ENCODE measurements at regions not wholly inside any gene's neighbourhood (a gene's known extent, or its start where the extent isn't known, plus 50 kb on each side); places are given as distances from the start of the nearest gene placed in this dataset.
"Not testable (repeated sequence)": the region's sequence is repeated elsewhere in the genome, so short reads cannot be mapped to it uniquely, and the experiment has no call there.

- DNase-seq, result no peak
- Mint-ChIP-seq H3K9me3 (no peaks in the 10 kb centered on the region), H3K4me1 (peaks cover 0 to 3% (median under 1%) of the 10 kb centered on the region in 4 donors), H3K4me3 (no peak overlapping the region), H3K36me3 (no peaks in the 10 kb centered on the region), H3K27ac (no peak overlapping the region), H3K27me3 (peaks cover 0 to 7% (median 3%) of the 10 kb centered on the region in 5 donors)
- POLR2A ChIA-PET, result no interaction called here
- no peak for ATAC-seq
These were observed 68.2 kb downstream of the LHX9 start for GRCh38 chr1:197985351-197985750.

DNA sequence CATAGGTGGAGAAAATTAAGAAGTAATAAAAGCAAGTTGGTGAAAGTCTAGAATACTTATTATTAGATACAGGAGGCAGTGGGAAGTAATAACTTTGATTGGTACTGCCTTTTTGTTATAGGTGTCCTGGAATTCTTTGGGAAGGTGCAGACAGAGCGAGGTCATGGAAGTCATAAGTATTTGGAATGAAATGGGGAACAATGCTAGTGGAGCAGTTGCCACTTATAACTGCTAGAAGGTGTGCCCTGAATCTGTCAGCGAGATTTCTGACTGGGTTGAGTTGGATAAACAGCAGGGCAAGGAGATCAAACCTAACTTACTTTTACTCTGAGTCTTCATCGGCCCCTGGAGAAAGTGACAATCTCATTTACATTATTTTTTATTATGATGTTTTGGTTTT, 69.6 kb downstream of the LHX9 start:
- ATAC-seq (no peak), DNase-seq (no peak)
- Mint-ChIP-seq H3K27me3 (peaks cover 0 to 3% (median 0%) of the 10 kb centered on the region in 5 donors), H3K4me1 (peaks cover 0 to 3% (median 0%) of the 10 kb centered on the region in 4 donors), H3K27ac (no peak overlapping the region), H3K9me3 (no peaks in the 10 kb centered on the region), H3K4me3 (no peak overlapping the region), H3K36me3 (no peaks in the 10 kb centered on the region)
- POLR2A ChIA-PET, result no interaction called here

GRCh38 chr1:197987294-197987693, 70.1 kb downstream of the LHX9 start:
- POLR2A ChIA-PET, result no interaction called here
- H3K4me3 Mint-ChIP-seq, result no peak overlapping the region
- H3K36me3 Mint-ChIP-seq, result no peaks in the 10 kb centered on the region
- peaks cover 0 to 3% (median 0%) of the 10 kb centered on the region in 4 donors for H3K4me1 Mint-ChIP-seq
- H3K9me3 Mint-ChIP-seq, result no peaks in the 10 kb centered on the region
- no peak for ATAC-seq
- H3K27me3 Mint-ChIP-seq, result peaks cover 0 to 3% (median 0%) of the 10 kb centered on the region in 5 donors
- H3K27ac Mint-ChIP-seq, result no peak overlapping the region
- DNase-seq, result no peak

DNA sequence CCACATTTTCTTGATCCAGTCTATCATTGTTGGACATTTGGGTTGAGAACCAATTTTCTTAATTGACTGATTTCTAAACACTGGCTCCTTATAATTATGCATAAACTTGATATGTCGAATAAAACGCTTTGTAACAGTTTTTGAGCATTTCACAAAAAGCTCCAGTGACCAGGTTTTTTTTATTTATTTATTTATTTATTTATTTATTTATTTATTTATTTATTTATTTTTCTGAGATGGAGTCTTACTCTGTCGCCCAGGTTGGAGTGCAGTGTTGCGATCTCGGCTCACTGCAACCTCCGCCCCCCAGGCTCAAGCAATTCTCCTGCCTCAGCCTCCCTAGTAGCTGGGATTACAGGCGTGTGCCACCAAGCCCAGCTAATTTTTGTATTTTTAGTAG, 71.4 kb downstream of the LHX9 start:
- ATAC-seq, H3K27ac Mint-ChIP-seq, H3K9me3 Mint-ChIP-seq, H3K4me3 Mint-ChIP-seq, POLR2A ChIA-PET, H3K27me3 Mint-ChIP-seq, H3K36me3 Mint-ChIP-seq, DNase-seq, H3K4me1 Mint-ChIP-seq: not testable (repeated sequence)

- Mint-ChIP-seq H3K27me3 (peaks cover 0 to 1% (median 0%) of the 10 kb centered on the region in 5 donors), H3K36me3 (no peaks in the 10 kb centered on the region), H3K9me3 (no peaks in the 10 kb centered on the region), H3K27ac (peak overlapping the region in 1 of 10 donors; percentile 46), H3K4me1 (peaks cover 0 to 3% (median 0%) of the 10 kb centered on the region in 4 donors), H3K4me3 (no peak overlapping the region)
- ATAC-seq, result no peak
- DNase-seq, result no peak
- POLR2A ChIA-PET, result no interaction called here
These were observed 71.9 kb downstream of the LHX9 start for GRCh38 chr1:197989058-197989457.

DNA sequence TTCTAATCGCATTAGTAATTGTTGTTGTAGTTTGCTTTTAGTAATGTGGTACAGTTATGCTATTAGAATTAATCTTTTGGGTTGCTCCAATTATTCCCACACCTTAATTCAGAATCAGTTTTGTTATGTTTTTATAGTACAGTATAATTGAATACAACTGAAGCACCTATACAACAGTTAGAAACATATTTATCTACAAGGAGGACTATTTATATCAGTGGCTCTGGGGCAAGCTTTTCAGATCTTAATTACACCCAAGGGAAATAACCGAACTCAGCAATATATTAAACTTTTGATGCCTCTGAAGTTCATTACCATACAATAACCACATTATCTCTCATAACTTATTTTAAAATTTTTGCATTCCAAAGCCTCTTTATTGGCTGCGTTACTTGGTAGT, 74.4 kb downstream of the LHX9 start:
- POLR2A ChIA-PET, result no interaction called here
- Mint-ChIP-seq H3K4me1 (peaks cover 0 to 3% (median 0%) of the 10 kb centered on the region in 4 donors), H3K27me3 (peaks cover 0 to 4% (median 3%) of the 10 kb centered on the region in 5 donors), H3K36me3 (no peaks in the 10 kb centered on the region), H3K4me3 (no peak overlapping the region), H3K27ac (no peak overlapping the region), H3K9me3 (no peaks in the 10 kb centered on the region)
- ATAC-seq (no peak), DNase-seq (no peak)

- Mint-ChIP-seq H3K4me1 (no peaks in the 10 kb centered on the region), H3K4me3 (no peak overlapping the region)
- POLR2A ChIA-PET, result no interaction called here
These were observed 77.8 kb downstream of the LHX9 start for GRCh38 chr1:197994907-197995407.

DNA sequence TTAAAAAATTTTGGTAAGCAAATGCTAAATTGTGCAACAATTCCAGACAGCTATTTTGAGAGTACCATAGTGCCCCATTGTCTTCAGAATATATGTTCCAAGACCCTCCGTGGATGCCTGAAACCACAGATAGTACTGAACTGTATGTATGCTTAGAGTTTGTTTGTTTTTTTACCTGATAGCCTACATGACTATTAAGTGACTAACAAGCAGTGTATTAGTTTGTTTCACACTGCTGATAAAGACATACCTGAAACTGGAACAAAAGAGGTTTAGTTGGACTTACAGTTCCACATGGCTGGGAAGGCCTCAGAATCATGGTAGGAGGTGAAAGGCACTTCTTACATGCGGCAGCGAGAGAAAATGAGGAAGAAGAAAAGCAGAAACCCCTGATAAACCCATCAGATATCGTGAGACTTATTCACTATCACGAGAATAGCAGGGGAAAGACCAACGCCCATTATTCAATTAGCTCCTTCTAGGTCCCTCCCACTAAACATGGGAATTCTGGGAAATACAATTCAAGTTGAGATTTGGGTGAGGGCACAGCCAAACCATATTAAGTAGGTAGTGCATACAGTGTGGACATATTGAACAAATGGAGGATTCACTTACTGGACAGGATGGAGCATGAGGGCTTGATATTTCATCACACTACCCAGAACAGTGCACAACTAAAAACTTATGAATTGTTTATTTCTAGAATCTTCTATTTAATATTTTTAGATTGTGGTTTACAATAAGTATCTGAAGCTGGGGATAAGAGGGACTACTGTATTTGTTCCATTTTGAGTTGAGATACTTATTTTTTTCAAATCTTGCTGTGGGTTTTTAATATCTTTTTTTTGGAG, 78.5 kb downstream of the LHX9 start:
- Mint-ChIP-seq H3K36me3 (no peaks in the 10 kb centered on the region), H3K9me3 (no peaks in the 10 kb centered on the region), H3K27ac (no peak overlapping the region), H3K27me3 (peaks cover 0 to 4% (median 3%) of the 10 kb centered on the region in 5 donors), H3K4me3 (no peak overlapping the region), H3K4me1 (no peaks in the 10 kb centered on the region)
- POLR2A ChIA-PET, result no interaction called here
- DNase-seq (no peak), ATAC-seq (no peak)

More at GRCh38 chr1:197994907-197995407, 77.8 kb downstream of the LHX9 start:
- Mint-ChIP-seq H3K36me3 (no peaks in the 10 kb centered on the region), H3K27me3 (peaks cover 0 to 4% (median 3%) of the 10 kb centered on the region in 5 donors), H3K27ac (no peak overlapping the region), H3K9me3 (no peaks in the 10 kb centered on the region)
- no peak for ATAC-seq
- no peak for DNase-seq

DNA sequence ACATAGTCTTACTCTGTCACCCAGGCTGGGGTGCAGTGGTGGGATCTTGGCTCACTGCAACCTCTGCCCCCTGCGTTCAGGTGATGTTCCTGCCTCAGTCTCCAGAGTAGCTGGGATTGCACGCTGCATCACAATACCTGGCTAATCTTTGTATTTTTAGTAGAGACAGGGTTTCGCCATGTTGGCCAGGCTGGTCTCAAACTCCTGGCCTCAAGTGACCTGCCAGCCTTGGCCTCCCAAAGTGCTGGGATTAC, 79.0 kb downstream of the LHX9 start:
- POLR2A ChIA-PET, result not testable (repeated sequence)

GRCh38 chr1:197998110-197998509, 80.9 kb downstream of the LHX9 start:
- DNase-seq (no peak), ATAC-seq (no peak)
- Mint-ChIP-seq H3K4me3 (no peak overlapping the region), H3K36me3 (no peaks in the 10 kb centered on the region), H3K27ac (no peak overlapping the region), H3K9me3 (no peaks in the 10 kb centered on the region), H3K4me1 (no peaks in the 10 kb centered on the region), H3K27me3 (peaks cover 0 to 4% (median 3%) of the 10 kb centered on the region in 5 donors)
- POLR2A ChIA-PET, result no interaction called here

More for the DNA sequence above, 79.0 kb downstream of the LHX9 start:
- not testable (repeated sequence) for H3K9me3 Mint-ChIP-seq, H3K27me3 Mint-ChIP-seq, H3K4me3 Mint-ChIP-seq, ATAC-seq, H3K4me1 Mint-ChIP-seq, DNase-seq, H3K36me3 Mint-ChIP-seq, H3K27ac Mint-ChIP-seq

GRCh38 chr1:198001776-198002408, 84.7 kb downstream of the LHX9 start:
- no peaks in the 10 kb centered on the region for H3K4me1 Mint-ChIP-seq
- H3K27ac Mint-ChIP-seq, result no peak overlapping the region
- DNase-seq (no peak), ATAC-seq (no peak)
- POLR2A ChIA-PET, result no interaction called here
- H3K36me3 Mint-ChIP-seq, result no peaks in the 10 kb centered on the region
- peaks cover 0 to 2% (median 0%) of the 10 kb centered on the region in 5 donors for H3K27me3 Mint-ChIP-seq
- H3K9me3 Mint-ChIP-seq, result no peaks in the 10 kb centered on the region
- no peak overlapping the region for H3K4me3 Mint-ChIP-seq

DNA sequence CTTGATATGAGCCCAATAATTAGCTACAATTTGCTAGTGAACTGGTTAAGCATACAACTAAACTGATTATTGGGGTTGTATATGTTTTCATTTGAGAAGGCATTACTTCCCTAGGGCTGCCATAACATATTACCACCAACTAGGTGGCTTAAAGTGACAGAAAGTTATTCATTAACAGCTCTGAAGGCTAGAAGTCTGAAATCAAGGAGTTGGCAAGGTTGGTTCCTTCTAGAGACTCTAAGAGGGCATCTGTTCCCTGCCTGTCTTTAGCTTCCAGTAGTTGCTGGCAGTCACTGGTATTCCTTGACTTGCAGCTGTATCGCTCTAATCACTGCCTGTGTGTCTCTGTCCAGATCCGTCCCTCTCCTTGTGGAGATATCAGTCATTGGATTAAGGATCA, 86.3 kb downstream of the LHX9 start:
- DNase-seq (no peak), ATAC-seq (no peak)
- peaks cover 0 to 7% (median 2%) of the 10 kb centered on the region in 3 donors for H3K36me3 Mint-ChIP-seq
- H3K9me3 Mint-ChIP-seq, result peaks cover 0 to 5% (median 1%) of the 10 kb centered on the region in 9 donors
- peaks cover 0 to 2% (median 0%) of the 10 kb centered on the region in 5 donors for H3K27me3 Mint-ChIP-seq
- no peak overlapping the region for H3K27ac Mint-ChIP-seq
- no peak overlapping the region for H3K4me3 Mint-ChIP-seq
- POLR2A ChIA-PET, result no interaction called here
- H3K4me1 Mint-ChIP-seq, result no peaks in the 10 kb centered on the region

- Mint-ChIP-seq H3K36me3 (peaks cover 0 to 29% (median 7%) of the 10 kb centered on the region in 3 donors), H3K9me3 (peaks cover 3 to 34% (median 14%) of the 10 kb centered on the region in 9 donors), H3K27ac (no peak overlapping the region), H3K27me3 (peaks cover 0 to 2% (median 0%) of the 10 kb centered on the region in 5 donors), H3K4me3 (no peak overlapping the region), H3K4me1 (no peaks in the 10 kb centered on the region)
- DNase-seq (no peak), ATAC-seq (no peak)
- POLR2A ChIA-PET, result no interaction called here
These were observed 89.8 kb downstream of the LHX9 start for GRCh38 chr1:198007011-198007410.

Data from naive thymus-derived CD8-positive, alpha-beta T cell (primary cell).